IPS-20b (cell line): ENCODE measurements at regions not wholly inside any gene's neighbourhood (a gene's known extent, or its start where the extent isn't known, plus 50 kb on each side); places are given as distances from the start of the nearest gene placed in this dataset.

Experiments
- H3K27ac ChIP-seq: one replicate; pipeline ENCODE4 v1.5.1; 2013; ENCODE audit warnings: low read length
- H3K27me3 ChIP-seq: 2 replicates; pipeline ENCODE4 v1.6.1; 2013; ENCODE audit warnings: mild to moderate bottlenecking, low read length, inconsistent platforms; ENCODE audit not compliant: insufficient read depth
- H3K36me3 ChIP-seq: 2 replicates; pipeline ENCODE4 v1.6.1; 2013; ENCODE audit warnings: low read depth, mild to moderate bottlenecking, inconsistent platforms, low read length, moderate library complexity; ENCODE audit not compliant: insufficient read depth
- H3K4me1 ChIP-seq: 2 replicates; pipeline ENCODE4 v1.6.1; 2013; ENCODE audit warnings: mild to moderate bottlenecking, control low read depth, inconsistent platforms, low read length, moderate library complexity; ENCODE audit not compliant: insufficient read depth
- H3K4me3 ChIP-seq: 2 replicates; pipeline ENCODE4 v1.5.1; 2013; ENCODE audit warnings: mild to moderate bottlenecking, low read length, inconsistent platforms
- H3K9ac ChIP-seq: 2 replicates; pipeline ENCODE4 v1.6.1; 2013; ENCODE audit warnings: low read depth, mild to moderate bottlenecking, inconsistent platforms, low read length, moderate library complexity
- H3K9me3 ChIP-seq: 2 replicates; pipeline ENCODE4 v1.6.1; 2013; ENCODE audit warnings: mild to moderate bottlenecking, low read depth, low read length, inconsistent platforms; ENCODE audit not compliant: insufficient read depth

GRCh38 chr5:17132444-17133083 is 84.9 kb upstream of the BASP1 start:
- peak overlapping the region; percentile 9; the same call in 1 of the 2 replicates for H3K9ac ChIP-seq
- H3K4me3 ChIP-seq: peak overlapping the region; percentile 21; the same call in 1 of the 2 replicates
- H3K27ac ChIP-seq: no peak overlapping the region
- peaks cover 7% of the 10 kb centered on the region; the same call in 1 of the 2 replicates for H3K4me1 ChIP-seq
- H3K36me3 ChIP-seq: no peaks in the 10 kb centered on the region
- no peaks in the 10 kb centered on the region for H3K9me3 ChIP-seq
- no peaks in the 10 kb centered on the region for H3K27me3 ChIP-seq

- no peaks in the 10 kb centered on the region for H3K27me3 ChIP-seq
- no peak overlapping the region for H3K4me3 ChIP-seq
- H3K4me1 ChIP-seq: peaks cover 7% of the 10 kb centered on the region; the same call in 1 of the 2 replicates
- H3K27ac ChIP-seq: no peak overlapping the region
- H3K9ac ChIP-seq: no peak overlapping the region
- H3K9me3 ChIP-seq: no peaks in the 10 kb centered on the region
- no peaks in the 10 kb centered on the region for H3K36me3 ChIP-seq
Measured at GRCh38 chr5:17135050-17135449, 82.4 kb upstream of the BASP1 start.

GRCh38 chr5:17143335-17143734 is 74.1 kb upstream of the BASP1 start:
- Histone ChIP-seq H3K4me3 (no peak overlapping the region), H3K9me3 (no peaks in the 10 kb centered on the region), H3K4me1 (peaks cover 30% of the 10 kb centered on the region), H3K36me3 (no peaks in the 10 kb centered on the region), H3K27ac (no peak overlapping the region), H3K9ac (no peak overlapping the region), H3K27me3 (no peaks in the 10 kb centered on the region)

GRCh38 chr5:17146280-17146841 is 71.1 kb upstream of the BASP1 start:
- Histone ChIP-seq H3K27me3 (no peaks in the 10 kb centered on the region), H3K9me3 (no peaks in the 10 kb centered on the region), H3K9ac (peak overlapping the region; percentile 56), H3K4me1 (peaks cover 32% of the 10 kb centered on the region), H3K4me3 (no peak overlapping the region; the same call in 1 of the 2 replicates), H3K27ac (peak overlapping the region; percentile 48), H3K36me3 (no peaks in the 10 kb centered on the region)

- 0 out of 2 replicates have a peak overlapping the region, but pooled peaks have one; percentile 20 for H3K9ac ChIP-seq
- no peaks in the 10 kb centered on the region for H3K27me3 ChIP-seq
- no peak overlapping the region for H3K27ac ChIP-seq
- no peak overlapping the region for H3K4me3 ChIP-seq
- peaks cover 40% of the 10 kb centered on the region for H3K4me1 ChIP-seq
- no peaks in the 10 kb centered on the region for H3K36me3 ChIP-seq
- H3K9me3 ChIP-seq: no peaks in the 10 kb centered on the region
Measured at GRCh38 chr5:17147170-17147569, 70.3 kb upstream of the BASP1 start.

GRCh38 chr5:17147617-17148016 is 69.8 kb upstream of the BASP1 start:
- Histone ChIP-seq H3K4me1 (peaks cover 44% of the 10 kb centered on the region), H3K36me3 (no peaks in the 10 kb centered on the region), H3K9ac (0 out of 2 replicates have a peak overlapping the region, but pooled peaks have one; percentile 20), H3K27ac (no peak overlapping the region), H3K27me3 (no peaks in the 10 kb centered on the region), H3K9me3 (no peaks in the 10 kb centered on the region), H3K4me3 (no peak overlapping the region)

- Histone ChIP-seq H3K27me3 (no peaks in the 10 kb centered on the region; the same call in 1 of the 2 replicates), H3K9ac (no peak overlapping the region), H3K4me1 (peaks cover 44% of the 10 kb centered on the region), H3K36me3 (no peaks in the 10 kb centered on the region), H3K9me3 (no peaks in the 10 kb centered on the region), H3K4me3 (no peak overlapping the region), H3K27ac (no peak overlapping the region)
Measured at GRCh38 chr5:17148481-17148880, 69.0 kb upstream of the BASP1 start.

- H3K27ac ChIP-seq: no peak overlapping the region
- H3K27me3 ChIP-seq: no peaks in the 10 kb centered on the region; the same call in 1 of the 2 replicates
- H3K9me3 ChIP-seq: no peaks in the 10 kb centered on the region
- H3K36me3 ChIP-seq: no peaks in the 10 kb centered on the region
- peaks cover 40% of the 10 kb centered on the region for H3K4me1 ChIP-seq
- H3K4me3 ChIP-seq: no peak overlapping the region
- no peak overlapping the region for H3K9ac ChIP-seq
Measured at GRCh38 chr5:17149786-17150185, 67.6 kb upstream of the BASP1 start.

- H3K9me3 ChIP-seq: no peaks in the 10 kb centered on the region
- H3K4me3 ChIP-seq: no peak overlapping the region
- no peak overlapping the region for H3K27ac ChIP-seq
- H3K4me1 ChIP-seq: peaks cover 39% of the 10 kb centered on the region
- H3K36me3 ChIP-seq: no peaks in the 10 kb centered on the region
- no peaks in the 10 kb centered on the region; the same call in 1 of the 2 replicates for H3K27me3 ChIP-seq
- no peak overlapping the region for H3K9ac ChIP-seq
Measured at GRCh38 chr5:17150531-17150930, 66.9 kb upstream of the BASP1 start.

- Histone ChIP-seq H3K4me3 (peak overlapping the region; percentile 20; the same call in 1 of the 2 replicates), H3K27ac (no peak overlapping the region)
Measured at GRCh38 chr5:17151686-17152085, 65.7 kb upstream of the BASP1 start.

GRCh38 chr5:17154211-17154996 is 63.0 kb upstream of the BASP1 start:
- no peak overlapping the region for H3K27ac ChIP-seq
- no peak overlapping the region for H3K4me3 ChIP-seq

More at GRCh38 chr5:17151686-17152085, 65.7 kb upstream of the BASP1 start:
- Histone ChIP-seq H3K36me3 (no peaks in the 10 kb centered on the region), H3K9ac (no peak overlapping the region; the same call in 1 of the 2 replicates), H3K9me3 (no peaks in the 10 kb centered on the region), H3K4me1 (peaks cover 28% of the 10 kb centered on the region; the same call in 1 of the 2 replicates), H3K27me3 (peaks cover 4% of the 10 kb centered on the region; the same call in 1 of the 2 replicates)

More at GRCh38 chr5:17154211-17154996, 63.0 kb upstream of the BASP1 start:
- no peaks in the 10 kb centered on the region for H3K9me3 ChIP-seq
- H3K4me1 ChIP-seq: peaks cover 14% of the 10 kb centered on the region; the same call in 1 of the 2 replicates
- peaks cover 4% of the 10 kb centered on the region; the same call in 1 of the 2 replicates for H3K27me3 ChIP-seq
- H3K36me3 ChIP-seq: no peaks in the 10 kb centered on the region
- H3K9ac ChIP-seq: no peak overlapping the region
